Activated gamma-delta T cell treated with anti-CD3 and anti-CD28 coated beads, Interleukin-2, amount 50 U/mL, for 16 hours (primary cell): ENCODE measurements at regions not wholly inside any gene's neighbourhood (a gene's known extent, or its start where the extent isn't known, plus 50 kb on each side); places are given as distances from the start of the nearest gene placed in this dataset.
"Not testable (repeated sequence)": the region's sequence is repeated elsewhere in the genome, so short reads cannot be mapped to it uniquely, and the experiment has no call there.

Experiments used
- DNase-seq: peaks from one replicate; pipeline ENCODE4 v3.0.0-alpha.2; 2020; ENCODE audit warnings: low read depth

DNA sequence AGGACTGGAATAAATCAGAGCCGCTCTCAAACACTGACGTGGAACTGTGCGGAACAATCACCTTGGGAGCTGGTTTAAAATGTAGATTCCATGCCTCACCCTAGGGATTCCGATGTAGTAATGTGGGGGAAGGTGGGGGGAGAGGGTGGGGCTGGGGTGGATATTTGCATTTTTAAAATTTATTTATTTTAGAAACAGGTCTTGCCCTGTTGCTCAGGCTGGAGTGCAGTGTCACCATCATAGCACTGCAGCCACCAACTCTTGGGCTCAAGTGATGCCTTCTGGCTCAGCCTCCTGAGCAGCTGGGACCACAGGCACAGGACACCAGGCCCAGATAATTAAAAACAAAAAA is 101.9 kb upstream of the SEC22B start:
- DNase-seq: not testable (repeated sequence)

DNA sequence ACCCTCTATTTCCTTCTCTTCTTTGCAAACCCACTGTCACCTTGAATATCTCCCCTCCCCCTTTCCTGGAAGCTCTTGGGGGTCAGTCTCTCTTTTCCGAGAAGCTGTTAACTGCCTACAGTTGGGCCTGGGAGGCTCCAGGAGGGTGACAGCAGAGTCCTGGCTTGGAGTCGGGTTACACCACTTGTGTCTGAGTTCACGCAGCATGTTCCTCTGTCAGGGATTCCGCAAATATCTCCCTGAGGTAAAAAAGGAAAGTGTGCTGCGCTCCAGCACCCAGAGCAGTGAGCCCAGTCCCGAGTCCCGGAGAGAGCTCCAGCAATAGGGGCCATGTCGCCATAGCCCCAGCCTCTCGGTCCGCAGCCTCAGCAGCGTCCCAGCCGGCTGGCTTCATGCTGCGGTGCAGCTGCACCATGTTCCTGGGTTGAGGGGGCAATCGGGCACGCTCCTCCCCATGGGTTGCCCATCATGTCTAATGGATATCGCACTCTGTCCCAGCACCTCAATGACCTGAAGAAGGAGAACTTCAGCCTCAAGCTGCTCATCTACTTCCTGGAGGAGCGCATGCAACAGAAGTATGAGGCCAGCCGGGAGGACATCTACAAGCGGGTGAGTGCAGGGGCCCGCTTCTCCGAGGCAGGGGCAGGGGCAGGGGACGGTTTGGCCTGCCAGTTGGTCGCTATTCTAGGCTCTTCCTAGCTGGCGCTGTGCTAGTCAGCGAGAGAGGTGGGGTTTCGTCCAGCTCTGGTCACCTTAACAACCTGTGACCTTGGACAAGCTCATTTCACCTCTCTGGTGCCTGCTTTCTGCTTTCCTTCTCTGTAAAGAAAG is 101.3 kb upstream of the SEC22B start:
- not testable (repeated sequence) for DNase-seq

DNA sequence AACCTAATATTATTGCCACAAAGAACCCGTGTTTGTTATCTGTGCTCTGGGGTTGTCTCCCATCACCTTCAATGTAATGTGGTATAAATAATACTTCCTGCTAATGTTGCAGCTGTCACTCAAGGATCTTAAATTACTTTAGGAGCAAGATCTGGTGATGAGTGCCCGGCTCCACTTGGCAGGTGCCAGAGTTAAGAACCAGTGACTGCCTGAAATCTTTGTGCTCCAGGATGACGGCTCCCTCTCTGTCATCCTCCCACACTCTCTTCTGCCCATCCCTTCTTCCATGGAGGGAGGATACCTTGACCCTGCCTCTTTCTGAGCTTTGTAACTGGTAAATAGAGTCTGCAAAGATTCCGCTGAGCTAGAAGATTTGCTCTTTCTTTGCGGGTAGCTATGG is 100.4 kb upstream of the SEC22B start:
- DNase-seq: not testable (repeated sequence)

DNA sequence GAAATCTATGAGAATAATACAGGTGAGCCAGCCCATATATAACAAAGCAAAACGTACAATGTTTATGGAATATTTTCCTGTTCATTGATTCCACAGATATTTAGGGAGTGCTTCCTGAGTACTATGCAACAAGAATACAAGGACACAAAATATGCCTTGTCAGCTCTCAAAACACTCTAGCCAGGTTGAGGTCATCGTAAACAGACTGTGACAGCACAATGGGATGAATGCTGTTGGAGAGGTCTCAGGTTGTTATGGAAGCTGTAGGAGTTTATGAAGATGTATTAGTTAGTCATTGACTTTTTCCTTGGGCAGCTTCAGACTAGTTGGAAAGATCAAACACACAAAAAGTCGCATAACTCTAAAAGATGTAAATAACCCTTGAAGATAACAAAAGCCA is 98.1 kb upstream of the SEC22B start:
- not testable (repeated sequence) for DNase-seq

DNA sequence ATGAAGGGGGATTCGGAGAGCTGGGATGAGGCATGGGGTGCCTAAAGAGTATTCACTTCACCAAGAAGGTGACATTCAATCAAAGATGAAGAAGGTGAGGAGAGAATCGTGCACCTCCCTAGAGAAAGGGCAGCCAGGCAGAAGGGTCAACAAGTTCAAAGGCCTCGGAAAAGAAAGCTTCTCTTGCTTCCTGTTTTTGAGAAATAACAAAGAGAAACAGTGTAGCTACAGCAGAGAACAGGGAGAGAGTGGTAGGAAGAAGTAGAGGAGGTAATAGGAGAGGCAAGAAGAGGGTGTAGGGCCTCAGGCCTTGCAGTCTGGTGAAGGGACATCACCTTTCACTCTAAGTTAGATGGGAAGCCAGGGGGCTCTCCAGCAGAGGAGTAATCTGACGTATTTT is 97.0 kb upstream of the SEC22B start:
- DNase-seq: not testable (repeated sequence)

DNA sequence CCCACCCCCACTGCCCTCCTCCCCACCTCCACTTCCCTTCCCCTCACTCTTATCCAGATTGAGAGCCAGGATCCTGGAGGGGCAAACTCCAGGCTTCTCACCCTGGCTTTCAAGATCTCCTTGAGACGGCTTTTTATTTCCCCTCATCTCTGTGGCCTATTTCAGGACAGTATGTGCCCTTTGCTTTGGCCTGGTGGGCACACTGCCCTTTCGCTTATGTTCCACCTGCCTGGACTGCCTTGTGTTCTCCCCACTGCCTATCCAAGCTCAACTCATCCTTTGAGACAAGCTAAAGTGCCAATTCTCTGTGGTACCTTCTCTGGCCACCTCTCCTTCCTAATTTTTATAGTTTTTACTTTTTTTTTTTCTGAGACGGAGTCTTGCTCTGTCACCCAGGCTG is 95.9 kb upstream of the SEC22B start:
- not testable (repeated sequence) for DNase-seq

DNA sequence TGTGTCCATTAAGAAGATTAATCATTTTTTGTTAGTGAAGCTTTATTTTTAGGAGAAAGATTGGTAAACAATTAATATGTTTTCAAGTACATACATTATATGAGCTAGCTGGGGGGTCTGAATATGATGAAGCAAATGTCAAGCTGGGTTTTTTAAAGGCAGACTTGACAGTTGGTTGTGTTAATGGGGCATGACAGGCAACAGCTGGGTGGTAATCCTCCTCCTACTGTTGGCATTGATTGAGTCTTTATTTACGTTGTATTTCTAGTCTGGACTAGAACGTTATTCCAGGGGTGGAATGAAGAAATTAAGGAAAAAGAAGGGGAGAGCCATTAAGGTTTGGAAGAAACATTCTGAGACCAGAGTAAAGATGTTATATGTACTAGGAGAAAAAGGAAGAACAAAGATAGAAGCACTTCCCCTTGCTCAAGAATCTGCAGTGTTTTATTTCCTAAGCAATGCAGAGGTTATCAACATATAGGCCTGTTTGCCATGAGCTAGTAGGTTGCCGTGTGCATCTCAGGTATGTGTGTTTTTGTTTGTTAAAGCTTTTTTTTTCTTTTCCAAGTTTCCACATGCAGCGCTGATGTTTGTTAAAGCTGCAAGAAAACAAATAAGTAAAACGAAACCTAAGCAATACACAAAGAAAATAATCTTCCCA is 95.4 kb upstream of the SEC22B start:
- not testable (repeated sequence) for DNase-seq

DNA sequence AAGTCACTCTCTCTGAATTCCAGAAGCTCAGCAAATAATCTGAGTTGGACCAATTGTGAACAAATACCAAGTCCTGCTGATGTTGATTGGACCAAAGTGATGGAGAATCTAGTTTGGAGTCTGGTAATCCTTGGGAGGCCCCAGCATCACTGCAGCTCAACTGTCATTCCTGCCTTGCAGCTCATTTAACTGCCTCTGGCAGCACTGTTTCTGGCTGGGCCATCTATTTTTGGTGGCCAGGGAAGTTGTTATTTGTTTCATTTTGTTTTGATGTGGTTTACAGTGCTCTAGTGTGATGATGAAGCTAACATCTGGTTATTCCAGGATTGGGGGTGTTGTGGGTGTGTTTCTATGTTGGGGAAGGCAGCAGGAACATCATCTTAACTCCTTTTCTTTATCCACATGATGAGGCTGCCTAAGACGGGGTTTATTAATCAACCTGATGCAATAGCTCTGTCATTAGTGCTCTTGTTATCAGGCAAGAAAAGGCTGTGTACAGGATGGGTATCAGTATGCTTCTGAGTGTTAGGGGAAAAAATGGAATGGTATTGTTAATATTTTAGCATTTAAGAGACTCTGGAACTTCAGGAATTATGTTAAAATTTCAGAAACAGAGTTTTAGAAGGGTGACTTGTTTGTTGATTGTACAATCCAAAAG is 91.7 kb upstream of the SEC22B start:
- not testable (repeated sequence) for DNase-seq

DNA sequence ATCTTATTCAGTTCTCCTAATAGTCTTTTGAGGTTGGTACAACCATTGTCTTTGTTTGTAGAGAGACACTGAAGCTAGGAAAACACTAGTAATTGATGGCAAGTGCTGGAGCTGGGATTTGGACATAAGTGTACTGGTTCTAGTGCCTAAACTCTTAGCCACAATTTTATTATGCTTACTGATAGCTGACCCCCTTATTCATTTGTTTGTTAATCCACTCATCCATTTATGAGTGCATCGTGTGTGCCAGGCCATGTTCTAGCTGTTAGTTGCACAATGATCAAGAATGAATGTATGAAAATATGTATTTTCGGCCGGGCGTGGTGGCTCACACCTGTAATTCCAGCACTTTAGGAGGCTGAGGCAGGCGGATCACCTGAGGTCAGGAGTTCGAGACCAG is 88.2 kb upstream of the SEC22B start:
- DNase-seq: not testable (repeated sequence)

DNA sequence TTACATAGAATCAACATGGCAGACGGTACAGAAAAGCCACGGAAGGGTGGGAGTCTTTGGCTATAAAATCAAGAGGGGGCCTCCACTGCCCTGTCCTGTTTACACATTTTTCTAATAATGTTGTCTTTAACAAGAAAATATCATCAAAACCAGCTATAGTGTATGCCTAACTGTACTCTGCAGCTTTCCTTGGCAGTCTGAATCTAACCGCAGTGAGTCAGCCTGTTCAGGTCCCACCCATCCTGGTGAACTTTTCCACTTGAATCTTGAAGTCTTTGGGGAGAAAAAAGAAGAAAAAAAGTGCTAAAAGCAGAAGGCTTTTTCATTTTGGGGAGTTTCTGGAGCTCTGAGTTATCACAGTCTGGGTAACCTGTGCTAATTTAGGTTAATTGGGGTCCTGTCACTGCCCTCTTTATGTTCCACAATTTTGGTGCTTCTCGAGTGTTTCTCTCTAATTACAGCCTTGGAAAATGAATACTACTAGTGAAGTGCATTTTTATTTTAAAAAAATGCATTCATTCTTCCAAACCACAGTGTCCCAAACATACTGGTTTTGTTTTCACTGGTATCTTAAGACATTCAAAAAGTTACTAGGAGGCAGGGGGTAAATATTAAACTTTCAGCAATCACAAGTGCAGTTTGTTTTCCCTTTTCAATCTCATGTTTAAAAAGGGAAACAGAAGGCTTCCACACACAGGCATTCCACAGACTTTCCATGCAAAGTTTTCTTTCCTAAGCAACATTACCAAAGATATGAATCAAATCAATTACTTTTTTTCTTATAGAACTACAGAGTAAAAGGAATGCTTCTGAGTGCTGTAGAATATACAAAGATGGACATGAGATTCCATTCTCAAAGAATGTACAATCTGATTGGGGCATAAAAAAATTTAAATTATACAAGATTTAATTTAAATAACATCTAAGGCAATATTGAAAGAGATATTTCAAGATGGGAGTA is 86.8 kb upstream of the SEC22B start:
- not testable (repeated sequence) for DNase-seq

DNA sequence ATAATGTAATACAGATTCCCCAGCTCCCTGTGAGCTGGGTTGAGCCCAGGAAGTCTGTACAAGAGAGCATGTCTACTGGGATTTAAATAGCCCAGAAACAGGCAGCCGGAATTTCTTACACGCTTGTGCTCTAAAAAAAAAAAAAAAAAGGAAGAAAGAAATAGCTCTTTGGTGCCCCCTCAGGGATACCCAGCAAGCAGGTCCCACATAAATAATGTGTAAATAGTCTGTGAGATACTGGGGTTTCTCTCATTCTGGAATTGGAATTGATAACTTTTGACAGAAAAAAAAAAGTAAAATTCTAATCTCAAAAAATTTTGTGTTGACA is 81.4 kb upstream of the SEC22B start:
- DNase-seq: not testable (repeated sequence)

DNA sequence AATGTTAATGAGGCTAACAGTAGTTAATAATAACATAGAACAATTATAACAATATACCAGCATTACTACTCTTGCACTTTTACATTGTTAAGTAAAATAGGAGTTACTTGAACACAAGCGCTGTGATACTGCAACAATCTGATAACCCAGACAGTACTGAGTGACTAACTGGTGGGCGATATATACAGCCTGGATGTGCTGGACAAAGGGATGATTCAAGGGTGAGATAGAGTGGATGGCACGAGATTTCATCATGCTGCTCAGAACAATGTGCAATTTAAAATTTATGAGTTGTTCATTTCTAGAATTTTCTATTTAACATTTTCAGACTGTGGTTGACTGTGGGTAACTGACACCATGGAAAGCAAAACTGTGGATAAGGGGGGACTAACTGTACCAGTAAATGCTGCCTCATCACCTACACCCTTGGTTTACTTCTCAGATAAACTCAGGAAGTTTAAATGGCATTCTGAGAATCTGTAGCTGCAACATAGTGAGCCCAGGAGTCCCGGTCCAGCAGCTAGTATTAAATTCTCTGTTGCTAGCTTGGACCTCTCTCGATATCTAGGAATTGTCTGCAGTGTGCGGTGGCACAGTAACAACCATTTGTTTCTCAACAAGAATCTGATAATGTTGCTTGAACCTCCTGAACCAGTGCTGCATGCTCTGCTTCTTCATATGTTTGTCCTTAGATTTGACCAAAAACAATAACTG is 80.9 kb upstream of the SEC22B start:
- DNase-seq: not testable (repeated sequence)

DNA sequence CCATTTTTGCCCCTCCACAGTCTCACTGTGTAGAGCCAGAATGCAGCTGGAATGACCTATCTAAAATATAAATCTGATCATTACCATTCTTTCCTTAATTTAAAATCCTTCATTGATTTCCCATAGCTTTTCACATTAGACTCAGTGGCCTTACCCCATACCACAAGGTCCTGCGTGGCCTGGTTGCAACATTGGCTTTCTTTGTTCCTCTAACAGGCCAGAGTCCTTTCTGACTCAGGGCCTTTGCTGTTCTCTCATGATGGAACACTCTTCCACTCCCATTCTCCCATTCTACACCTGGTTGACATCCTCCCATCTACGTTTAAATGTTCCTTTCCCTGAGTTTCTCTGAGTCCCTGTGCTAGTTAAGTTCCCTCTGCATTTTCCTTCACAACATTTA is 74.4 kb upstream of the SEC22B start:
- not testable (repeated sequence) for DNase-seq

DNA sequence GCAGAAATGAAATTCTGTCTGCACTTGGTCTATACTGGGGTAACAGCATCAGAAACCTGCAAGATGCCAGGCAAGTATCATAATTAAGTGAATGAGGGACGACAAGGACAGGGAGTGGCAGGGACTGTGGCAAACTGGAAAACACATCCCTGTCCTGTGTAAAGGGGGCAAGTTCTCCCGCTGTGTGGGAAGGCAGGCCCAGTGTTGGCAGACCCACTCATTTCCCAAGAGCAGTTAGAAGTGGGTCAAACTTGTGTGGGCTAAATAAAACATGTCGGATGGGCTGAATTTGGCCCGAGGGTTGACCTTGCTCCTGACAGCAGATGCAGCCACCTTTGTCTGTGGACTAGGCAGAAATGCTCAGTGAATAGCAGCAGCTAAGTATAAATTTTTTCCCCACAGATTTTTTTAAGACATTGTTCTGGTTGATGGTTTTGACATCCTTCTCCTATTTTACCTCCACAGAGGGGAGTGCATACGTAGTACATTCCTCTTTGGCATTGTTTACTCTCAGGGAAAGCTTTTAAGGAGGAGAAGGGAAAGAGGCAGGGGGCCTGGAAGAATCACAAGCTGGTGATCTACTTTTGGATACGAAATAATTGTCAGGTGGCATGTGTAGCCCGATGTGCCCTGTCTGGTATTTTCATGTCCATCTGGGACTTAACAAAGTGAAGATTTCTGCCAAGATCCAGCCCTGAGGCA is 72.6 kb upstream of the SEC22B start:
- not testable (repeated sequence) for DNase-seq

DNA sequence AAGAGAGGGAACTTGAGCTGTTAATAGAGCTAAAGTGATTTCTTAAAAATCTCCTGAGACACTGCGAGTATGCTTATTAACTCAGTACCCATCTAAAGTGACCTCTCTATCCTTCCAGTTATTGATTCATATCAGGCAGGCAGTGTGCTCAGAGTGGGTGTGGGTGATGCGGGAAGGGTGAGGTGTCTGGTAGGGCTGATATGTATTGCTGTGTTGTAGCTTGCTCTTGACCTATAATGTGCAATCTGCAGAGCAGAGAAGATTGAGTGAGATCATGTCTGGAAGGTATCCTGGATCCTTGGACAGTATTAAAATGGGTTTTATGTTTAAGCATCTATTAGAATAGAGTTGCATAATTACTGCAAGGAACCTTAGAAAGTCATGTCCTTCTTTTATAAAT is 71.9 kb upstream of the SEC22B start:
- not testable (repeated sequence) for DNase-seq

DNA sequence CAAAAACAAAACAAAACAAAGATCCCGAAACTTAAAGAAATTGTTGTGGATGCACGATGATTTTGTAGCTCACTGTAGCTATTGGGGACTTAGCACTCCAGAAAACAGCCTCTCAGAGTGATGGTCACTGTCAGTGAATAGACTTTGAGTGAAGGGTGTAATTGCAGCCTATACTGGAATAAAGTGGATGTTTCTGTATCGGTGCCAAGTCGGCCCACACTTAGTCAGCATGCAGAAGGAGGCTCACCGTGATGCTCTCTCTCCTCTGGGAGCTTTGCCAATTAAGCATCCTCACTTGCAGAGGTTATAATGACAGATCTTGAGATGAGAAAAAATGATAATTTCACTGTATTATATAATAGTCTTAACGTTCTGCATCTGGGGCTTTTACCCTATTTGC is 67.5 kb upstream of the SEC22B start:
- not testable (repeated sequence) for DNase-seq

DNA sequence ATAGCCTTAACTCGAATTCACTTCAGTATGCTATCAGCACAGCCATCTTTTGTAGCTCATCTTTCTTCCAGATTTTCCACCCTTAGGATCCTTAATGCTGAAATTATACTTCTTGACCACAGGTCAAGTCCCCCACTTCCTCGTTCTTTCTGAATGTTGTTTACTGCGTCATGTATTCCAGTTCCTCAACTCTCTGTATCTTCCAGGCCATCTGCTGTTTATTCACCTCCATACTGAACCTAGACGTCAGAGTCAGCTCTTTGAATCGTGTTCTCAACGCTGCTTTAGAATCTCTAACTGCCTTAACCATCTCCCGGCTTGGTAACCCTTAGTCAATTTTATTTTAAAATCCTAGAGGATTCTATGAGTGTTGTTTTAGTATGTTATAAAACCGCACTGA is 66.3 kb upstream of the SEC22B start:
- not testable (repeated sequence) for DNase-seq

DNA sequence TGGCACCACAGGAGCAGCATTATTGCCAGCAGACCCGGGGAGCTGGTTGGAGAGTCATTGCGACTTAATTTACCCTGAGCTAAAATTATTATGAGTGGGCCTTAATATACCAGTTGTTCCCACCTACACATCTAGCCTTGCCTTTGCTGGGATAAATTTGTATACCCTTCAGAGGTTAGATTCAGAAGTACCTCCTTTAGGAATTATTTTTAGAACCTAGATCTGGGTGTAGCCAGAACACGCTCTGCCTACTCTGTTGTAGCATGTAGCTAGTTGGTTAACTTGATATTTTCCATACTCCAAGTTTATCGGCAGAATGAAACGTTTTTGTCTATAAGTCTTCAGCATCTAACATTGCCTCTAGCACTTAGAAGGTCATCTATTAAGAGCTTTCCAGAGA is 65.5 kb upstream of the SEC22B start:
- DNase-seq: not testable (repeated sequence)

DNA sequence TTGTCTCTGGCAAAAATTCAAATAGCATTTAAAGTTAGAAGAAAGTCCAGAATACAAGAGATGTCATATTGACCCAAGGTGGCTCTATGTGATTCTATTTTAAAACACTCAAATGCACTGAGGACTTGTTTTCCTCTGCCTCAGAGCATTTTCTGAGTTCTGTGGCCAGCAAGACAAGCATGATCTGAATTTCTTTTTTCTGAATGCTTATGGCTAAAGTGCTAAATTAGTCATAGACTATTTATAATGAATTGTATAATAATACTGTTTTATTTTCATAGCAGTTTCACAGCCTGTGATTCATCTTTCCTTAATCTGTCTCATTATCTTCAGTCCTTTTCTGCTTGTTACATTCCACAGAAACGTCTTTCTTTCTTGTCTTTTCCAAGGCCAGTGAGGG is 63.9 kb upstream of the SEC22B start:
- not testable (repeated sequence) for DNase-seq

DNA sequence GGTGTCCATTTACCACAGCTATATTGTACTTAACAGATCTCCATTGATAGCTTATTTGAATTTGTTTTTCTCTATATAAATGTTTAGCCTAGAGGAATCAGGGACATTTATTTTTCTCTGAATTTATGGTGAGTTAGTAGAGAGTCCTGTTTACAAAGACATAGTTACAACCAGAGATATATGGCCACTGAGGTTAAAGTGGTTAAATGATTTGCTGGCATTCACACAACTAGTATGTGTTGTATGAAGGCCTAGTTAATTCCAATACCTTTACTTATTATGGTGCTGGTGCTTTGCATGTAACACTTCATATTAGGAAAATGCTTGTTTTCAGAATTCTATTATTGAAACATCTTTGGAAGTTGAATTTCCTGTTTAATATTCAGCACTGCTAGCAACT is 63.0 kb upstream of the SEC22B start:
- not testable (repeated sequence) for DNase-seq

DNA sequence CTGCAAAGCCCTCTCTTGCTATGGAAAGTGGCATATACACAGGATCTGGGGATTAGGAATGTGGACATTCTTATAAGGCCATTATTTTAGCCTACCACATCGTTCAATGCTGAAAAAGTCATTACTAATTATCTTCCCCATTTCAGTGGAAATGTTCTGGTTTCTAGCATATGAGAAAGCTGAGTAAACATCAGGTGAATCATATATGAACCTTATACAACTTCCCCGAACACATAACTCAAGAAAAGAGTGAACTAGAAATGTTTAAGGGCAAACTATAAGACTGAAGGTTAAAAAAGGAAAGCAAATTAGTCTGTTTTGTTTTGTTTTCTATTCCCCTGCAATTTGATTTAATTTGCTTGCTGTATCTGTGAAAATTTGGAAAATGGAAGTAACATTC is 62.5 kb upstream of the SEC22B start:
- not testable (repeated sequence) for DNase-seq
